BE2C (cell line): ENCODE measurements at regions not wholly inside any gene's neighbourhood (a gene's known extent, or its start where the extent isn't known, plus 50 kb on each side); places are given as distances from the start of the nearest gene placed in this dataset.

Experiments
- DNase-seq: peaks from one replicate; pipeline ENCODE4 v3.0.0-alpha.2; 2020
- H3K27me3 ChIP-seq: fragments of 250-450 bp; sonication (Bioruptor Pico); 2 replicates; pipeline ENCODE4 v1.5.1; 2020; ENCODE audit warnings: mild to moderate bottlenecking
- H3K36me3 ChIP-seq: fragments of 250-450 bp; sonication (Bioruptor Pico); 2 replicates; pipeline ENCODE4 v1.5.1; 2020; ENCODE audit warnings: mild to moderate bottlenecking
- H3K4me1 ChIP-seq: fragments of 250-450 bp; sonication (Bioruptor Pico); 2 replicates; pipeline ENCODE4 v1.5.1; 2020
- H3K4me3 ChIP-seq: 2 replicates; pipeline ENCODE4 v1.5.1; 2011; ENCODE audit warnings: low read depth, low read length
- H3K9me3 ChIP-seq: fragments of 250-450 bp; sonication (Bioruptor Pico); 2 replicates; pipeline ENCODE4 v1.5.1; 2020
- TF ChIP-seq, protein P1 (sequence below): IDR thresholded peaks from 2 replicates; pipeline ENCODE4 v1.5.1; 2012; ENCODE audit warnings: mild to moderate bottlenecking, low read depth, low read length

GRCh38 chr18:41499345-41499744 lies 455.7 kb upstream of the PIK3C3 start:
- TF ChIP-seq, protein P1, sequence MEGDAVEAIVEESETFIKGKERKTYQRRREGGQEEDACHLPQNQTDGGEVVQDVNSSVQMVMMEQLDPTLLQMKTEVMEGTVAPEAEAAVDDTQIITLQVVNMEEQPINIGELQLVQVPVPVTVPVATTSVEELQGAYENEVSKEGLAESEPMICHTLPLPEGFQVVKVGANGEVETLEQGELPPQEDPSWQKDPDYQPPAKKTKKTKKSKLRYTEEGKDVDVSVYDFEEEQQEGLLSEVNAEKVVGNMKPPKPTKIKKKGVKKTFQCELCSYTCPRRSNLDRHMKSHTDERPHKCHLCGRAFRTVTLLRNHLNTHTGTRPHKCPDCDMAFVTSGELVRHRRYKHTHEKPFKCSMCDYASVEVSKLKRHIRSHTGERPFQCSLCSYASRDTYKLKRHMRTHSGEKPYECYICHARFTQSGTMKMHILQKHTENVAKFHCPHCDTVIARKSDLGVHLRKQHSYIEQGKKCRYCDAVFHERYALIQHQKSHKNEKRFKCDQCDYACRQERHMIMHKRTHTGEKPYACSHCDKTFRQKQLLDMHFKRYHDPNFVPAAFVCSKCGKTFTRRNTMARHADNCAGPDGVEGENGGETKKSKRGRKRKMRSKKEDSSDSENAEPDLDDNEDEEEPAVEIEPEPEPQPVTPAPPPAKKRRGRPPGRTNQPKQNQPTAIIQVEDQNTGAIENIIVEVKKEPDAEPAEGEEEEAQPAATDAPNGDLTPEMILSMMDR: no peak
- Histone ChIP-seq H3K9me3 (no peaks in the 10 kb centered on the region), H3K4me3 (no peak overlapping the region), H3K36me3 (no peaks in the 10 kb centered on the region), H3K27me3 (no peaks in the 10 kb centered on the region), H3K4me1 (no peaks in the 10 kb centered on the region)
- no peak for DNase-seq

- H3K36me3 ChIP-seq: no peaks in the 10 kb centered on the region
- DNase-seq: no peak
- TF ChIP-seq, protein P1: no peak
- H3K4me3 ChIP-seq: no peak overlapping the region
- H3K9me3 ChIP-seq: no peaks in the 10 kb centered on the region
- no peaks in the 10 kb centered on the region for H3K27me3 ChIP-seq
- no peaks in the 10 kb centered on the region for H3K4me1 ChIP-seq
These were observed 464.2 kb upstream of the PIK3C3 start for GRCh38 chr18:41490861-41491260.

DNA sequence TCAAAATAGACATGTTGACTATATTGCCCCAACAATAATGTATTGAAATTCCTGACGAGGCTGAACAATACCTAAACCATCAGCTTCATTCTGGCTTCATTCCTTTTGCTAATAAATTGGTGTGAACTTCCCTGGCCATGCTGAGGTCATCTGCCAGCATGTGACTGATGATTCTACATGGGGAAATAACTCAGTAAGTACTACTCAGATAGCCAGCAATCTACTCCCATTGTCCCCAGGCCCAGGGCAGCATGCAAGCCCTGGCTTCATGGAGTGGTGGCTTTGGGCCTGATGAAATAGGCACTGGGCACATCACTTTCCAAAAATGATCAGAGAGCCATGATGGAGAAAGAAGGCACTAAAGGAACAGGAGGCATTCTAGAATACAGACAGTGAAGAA lies 468.5 kb upstream of the PIK3C3 start:
- Histone ChIP-seq H3K27me3 (no peaks in the 10 kb centered on the region), H3K9me3 (no peaks in the 10 kb centered on the region), H3K36me3 (no peaks in the 10 kb centered on the region), H3K4me1 (no peaks in the 10 kb centered on the region), H3K4me3 (no peak overlapping the region)
- DNase-seq: no peak
- TF ChIP-seq, protein P1: no peak

DNA sequence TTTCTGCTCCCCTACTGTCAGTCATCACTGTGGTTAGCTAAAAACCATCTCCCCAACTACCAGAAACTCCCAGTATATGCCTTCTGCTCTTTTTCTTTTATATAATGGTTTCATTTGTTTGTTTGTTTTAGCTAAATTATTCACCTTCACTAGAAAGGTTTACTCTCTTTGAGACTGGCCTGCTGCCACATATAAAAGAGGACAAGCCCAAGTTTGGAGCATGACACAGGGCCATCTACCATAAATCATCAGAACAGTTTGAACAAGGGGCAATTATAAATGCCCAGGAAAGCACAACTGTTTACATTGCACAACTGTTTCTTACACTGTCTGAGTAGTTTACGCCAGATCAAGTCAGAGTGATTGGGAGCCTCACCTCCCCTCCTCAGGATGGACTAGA lies 471.0 kb upstream of the PIK3C3 start:
- Histone ChIP-seq H3K4me1 (no peaks in the 10 kb centered on the region), H3K9me3 (no peaks in the 10 kb centered on the region), H3K36me3 (no peaks in the 10 kb centered on the region), H3K27me3 (no peaks in the 10 kb centered on the region), H3K4me3 (no peak overlapping the region)
- no peak for DNase-seq
- TF ChIP-seq, protein P1: no peak

DNA sequence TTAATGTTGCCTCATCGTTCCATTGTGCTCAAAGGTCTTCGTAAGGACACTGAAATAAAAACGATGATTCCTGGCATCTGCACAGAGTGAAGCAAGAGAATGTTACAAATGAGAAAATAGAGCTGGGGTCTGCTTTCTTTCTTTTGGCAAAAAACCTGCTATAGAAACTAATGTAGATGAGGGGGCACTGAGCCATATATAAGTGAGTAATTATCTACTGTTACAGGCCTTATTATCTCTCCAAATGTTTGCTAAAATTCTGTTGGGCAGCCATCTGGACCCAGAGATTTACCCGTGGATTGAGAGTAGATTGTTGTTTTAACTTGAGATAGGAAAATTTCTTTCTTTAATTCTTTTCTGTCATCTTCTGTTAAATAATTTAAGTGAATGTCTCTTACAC lies 472.5 kb upstream of the PIK3C3 start:
- no peaks in the 10 kb centered on the region for H3K27me3 ChIP-seq
- no peak for DNase-seq
- TF ChIP-seq, protein P1: no peak
- no peaks in the 10 kb centered on the region for H3K9me3 ChIP-seq
- no peaks in the 10 kb centered on the region for H3K4me1 ChIP-seq
- no peak overlapping the region for H3K4me3 ChIP-seq
- H3K36me3 ChIP-seq: no peaks in the 10 kb centered on the region

DNA sequence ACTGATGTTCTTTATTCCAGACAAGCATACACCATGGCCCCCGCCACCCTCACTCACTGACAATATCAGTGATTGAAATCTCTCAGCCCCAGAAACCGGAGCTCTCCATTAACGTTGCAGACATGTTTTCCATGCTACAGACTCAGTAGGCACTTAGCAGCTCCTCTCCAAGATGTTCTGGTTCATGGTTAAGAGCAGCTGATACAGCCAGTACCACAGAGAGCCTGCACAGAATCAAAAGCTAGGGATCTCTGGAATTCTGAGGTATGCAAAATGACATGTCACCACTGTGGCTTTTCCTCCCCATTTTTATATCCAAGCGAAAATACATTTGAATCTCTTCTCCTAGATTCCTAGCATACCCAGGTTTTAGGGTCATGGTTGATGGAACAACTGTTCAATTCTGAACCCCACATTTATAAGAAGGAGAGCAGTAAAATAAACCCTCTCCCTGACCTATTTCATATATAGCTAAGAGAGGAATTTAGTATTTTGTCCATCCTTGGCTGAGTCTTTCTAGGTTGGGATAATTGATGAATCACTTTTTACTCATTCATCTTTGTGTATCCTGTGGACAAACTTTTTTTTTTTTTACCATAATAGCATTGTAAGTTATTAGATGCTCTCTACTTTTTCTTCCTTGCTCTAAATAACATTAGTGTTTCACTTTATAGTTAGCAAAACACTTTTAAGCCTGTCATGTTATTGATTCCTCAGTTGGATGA lies 488.4 kb upstream of the PIK3C3 start:
- Histone ChIP-seq H3K27me3 (no peaks in the 10 kb centered on the region), H3K9me3 (no peaks in the 10 kb centered on the region), H3K4me1 (no peaks in the 10 kb centered on the region), H3K36me3 (no peaks in the 10 kb centered on the region), H3K4me3 (no peak overlapping the region)
- TF ChIP-seq, protein P1: no peak
- DNase-seq: no peak
